ENCODE measurements at regions not wholly inside any gene's neighbourhood (a gene's known extent, or its start where the extent isn't known, plus 50 kb on each side); places are given as distances from the start of the nearest gene placed in this dataset.

DNA sequence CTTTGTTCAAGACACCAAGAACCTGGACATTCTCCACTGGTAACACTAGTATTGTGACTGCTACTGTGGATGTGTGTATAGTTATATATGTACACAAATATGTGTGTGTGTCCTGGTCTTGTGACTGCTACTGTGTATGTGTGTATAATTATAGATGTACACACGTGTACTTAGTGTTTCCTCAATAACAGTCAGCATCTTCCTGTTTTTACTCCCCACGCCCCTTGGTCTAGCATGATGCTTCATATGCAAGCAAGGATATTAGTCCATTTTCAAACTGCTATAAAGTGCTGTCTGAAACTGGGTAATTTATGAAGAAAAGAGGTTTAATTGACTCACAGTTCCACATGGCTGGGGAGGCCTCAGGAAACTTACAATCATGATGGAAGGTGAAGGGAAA is 802.7 kb downstream of the RNF144A start:
- TF ChIP-seq ZNF274 (IDR thresholded peaks at IDR 0.05; ENCODE audit: low read depth, low read length) = no peak
- TF ChIP-seq YY1 (IDR thresholded peaks at IDR 0.05; ENCODE audit: insufficient read depth, insufficient read length) = no peak

Measured in NT2/D1 (cell line).